Nephron progenitor cell (in vitro differentiated cells): ENCODE measurements at regions not wholly inside any gene's neighbourhood (a gene's known extent, or its start where the extent isn't known, plus 50 kb on each side); places are given as distances from the start of the nearest gene placed in this dataset.

Experiments
- DNase-seq: peaks from one replicate; pipeline ENCODE4 v3.0.0; 2021
- H3K27ac Mint-ChIP-seq: 2 replicates; pipeline ENCODE4 v1.8.0; 2021; ENCODE audit warnings: mild to moderate bottlenecking, moderate library complexity, mixed read lengths
- H3K27me3 Mint-ChIP-seq: 2 replicates; pipeline ENCODE4 v1.8.0; 2021; ENCODE audit warnings: mild to moderate bottlenecking, low read depth, mixed read lengths; ENCODE audit not compliant: poor library complexity
- H3K36me3 Mint-ChIP-seq: 2 replicates; pipeline ENCODE4 v1.8.0; 2021; ENCODE audit warnings: low read depth, mixed read lengths
- H3K4me1 Mint-ChIP-seq: 2 replicates; pipeline ENCODE4 v1.8.0; 2021; ENCODE audit warnings: mixed read lengths
- H3K4me3 Mint-ChIP-seq: 2 replicates; pipeline ENCODE4 v1.8.0; 2021; ENCODE audit warnings: mild to moderate bottlenecking, moderate library complexity, mixed read lengths
- H3K9me3 Mint-ChIP-seq: 2 replicates; pipeline ENCODE4 v1.8.0; 2021; ENCODE audit warnings: mild to moderate bottlenecking, moderate library complexity, mixed read lengths
- CTCF ChIP-seq: fragments of 200-600 bp; sonication (generic); IDR thresholded peaks from 2 replicates; pipeline ENCODE4 v1.5.0; 2021; ENCODE audit warnings: antibody characterized with exemption

- TF ChIP-seq CTCF, result no peak
- Mint-ChIP-seq H3K4me1 (no peaks in the 10 kb centered on the region), H3K4me3 (no peak overlapping the region), H3K27me3 (peaks cover 6% of the 10 kb centered on the region), H3K36me3 (no peaks in the 10 kb centered on the region), H3K27ac (no peak overlapping the region), H3K9me3 (no peaks in the 10 kb centered on the region)
- no peak for DNase-seq
Measured at GRCh38 chr3:88936831-88937230, 170.6 kb upstream of the EPHA3 start.

- no peaks in the 10 kb centered on the region for H3K27me3 Mint-ChIP-seq
- no peak overlapping the region for H3K4me3 Mint-ChIP-seq
- no peaks in the 10 kb centered on the region for H3K36me3 Mint-ChIP-seq
- TF ChIP-seq CTCF, result no peak
- no peaks in the 10 kb centered on the region for H3K4me1 Mint-ChIP-seq
- H3K27ac Mint-ChIP-seq, result no peak overlapping the region
- no peak for DNase-seq
- H3K9me3 Mint-ChIP-seq, result no peaks in the 10 kb centered on the region
Measured at GRCh38 chr3:88940296-88940695, 167.1 kb upstream of the EPHA3 start.

DNA sequence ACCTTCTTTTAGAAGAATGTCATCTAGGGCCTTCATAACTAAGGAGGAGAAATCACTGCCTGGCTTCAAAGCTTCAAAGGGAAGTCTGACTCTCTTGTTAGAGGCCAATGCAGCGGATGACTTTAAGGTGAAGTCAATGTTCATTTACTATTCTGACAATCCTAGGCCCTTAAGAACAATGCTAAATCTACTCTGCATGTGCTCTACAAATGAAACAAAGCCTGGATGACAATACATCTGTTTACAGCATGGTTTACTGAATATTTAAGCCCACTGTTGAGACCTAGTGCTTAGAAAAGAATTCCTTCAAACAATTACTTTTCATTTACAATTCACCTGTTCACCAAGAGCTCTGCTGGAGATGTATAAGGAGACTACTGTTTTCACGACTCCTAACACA, 160.4 kb upstream of the EPHA3 start:
- no peaks in the 10 kb centered on the region for H3K4me1 Mint-ChIP-seq
- TF ChIP-seq CTCF, result no peak

DNA sequence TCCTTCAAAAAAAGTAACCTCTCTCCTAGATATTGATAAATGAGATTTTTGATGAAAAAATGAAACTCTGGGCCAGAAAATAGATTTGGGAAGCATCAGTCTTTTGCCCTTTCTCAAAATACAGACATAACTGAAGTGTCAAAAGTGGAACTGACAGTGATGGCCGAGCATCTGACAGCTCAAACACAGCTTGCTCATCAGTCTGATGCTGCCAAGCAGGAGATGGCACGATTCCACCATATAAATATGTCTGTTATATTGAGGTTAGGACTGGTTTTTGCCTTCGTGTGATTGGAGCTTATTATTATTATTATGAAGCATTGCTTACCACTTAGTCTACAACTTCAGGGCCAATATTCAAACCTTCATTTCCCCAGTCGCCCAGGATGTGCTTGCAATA, 152.6 kb upstream of the EPHA3 start:
- Mint-ChIP-seq H3K4me3 (no peak overlapping the region), H3K36me3 (no peaks in the 10 kb centered on the region), H3K4me1 (peaks cover 8% of the 10 kb centered on the region), H3K27ac (no peak overlapping the region), H3K9me3 (no peaks in the 10 kb centered on the region), H3K27me3 (no peaks in the 10 kb centered on the region)
- no peak for DNase-seq
- TF ChIP-seq CTCF, result no peak

More for the DNA sequence above, 160.4 kb upstream of the EPHA3 start:
- no peaks in the 10 kb centered on the region for H3K27me3 Mint-ChIP-seq
- H3K36me3 Mint-ChIP-seq, result no peaks in the 10 kb centered on the region
- H3K4me3 Mint-ChIP-seq, result no peak overlapping the region
- no peak overlapping the region for H3K27ac Mint-ChIP-seq
- DNase-seq, result no peak
- no peaks in the 10 kb centered on the region for H3K9me3 Mint-ChIP-seq

GRCh38 chr3:88955274-88955673, 152.1 kb upstream of the EPHA3 start:
- no peaks in the 10 kb centered on the region for H3K9me3 Mint-ChIP-seq
- no peak for TF ChIP-seq CTCF
- no peak overlapping the region for H3K4me3 Mint-ChIP-seq
- no peak overlapping the region for H3K27ac Mint-ChIP-seq
- H3K36me3 Mint-ChIP-seq, result no peaks in the 10 kb centered on the region
- H3K27me3 Mint-ChIP-seq, result peaks cover 4% of the 10 kb centered on the region
- no peak for DNase-seq
- H3K4me1 Mint-ChIP-seq, result peaks cover 8% of the 10 kb centered on the region

DNA sequence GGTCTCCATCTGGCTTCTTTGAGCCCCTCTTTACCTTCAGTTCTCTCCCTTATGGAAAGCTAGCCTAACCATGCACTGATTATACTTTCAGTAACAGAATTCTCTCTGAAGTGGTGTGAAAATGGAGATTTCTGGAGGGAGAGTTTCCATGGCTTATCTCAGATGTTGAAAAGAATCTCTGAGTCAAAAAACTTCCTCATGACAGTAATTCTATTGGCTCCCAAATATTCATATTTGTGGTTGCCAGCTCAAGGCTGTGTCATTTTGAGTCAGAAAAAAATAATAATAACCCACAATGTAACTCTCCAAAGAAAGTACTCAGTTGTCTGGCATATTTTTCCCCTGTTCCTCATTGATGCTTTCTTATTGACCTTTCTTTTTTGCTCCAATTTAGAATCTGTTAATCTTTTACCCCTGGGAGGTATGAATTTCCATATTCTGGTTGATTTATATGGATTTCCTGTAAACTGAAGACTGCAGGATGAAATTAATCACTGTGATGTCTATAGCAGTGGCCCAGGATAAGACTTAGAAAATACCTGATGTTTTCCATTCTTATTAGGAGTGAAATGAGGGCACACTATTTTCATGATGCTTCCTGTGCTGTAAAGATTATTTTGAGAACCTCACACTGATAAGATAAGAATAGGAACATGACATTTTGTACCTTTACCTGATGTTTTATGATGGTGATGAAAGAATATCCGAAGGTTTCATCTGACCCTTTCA, 149.5 kb upstream of the EPHA3 start:
- DNase-seq, result no peak
- Mint-ChIP-seq H3K4me1 (peaks cover 8% of the 10 kb centered on the region), H3K9me3 (no peaks in the 10 kb centered on the region)

More for the DNA sequence above, 149.5 kb upstream of the EPHA3 start:
- no peak overlapping the region for H3K27ac Mint-ChIP-seq
- H3K4me3 Mint-ChIP-seq, result no peak overlapping the region
- TF ChIP-seq CTCF, result no peak
- H3K27me3 Mint-ChIP-seq, result peaks cover 5% of the 10 kb centered on the region
- no peaks in the 10 kb centered on the region for H3K36me3 Mint-ChIP-seq
